Fibroblast of skin of back (primary cell): ENCODE measurements at regions not wholly inside any gene's neighbourhood (a gene's known extent, or its start where the extent isn't known, plus 50 kb on each side); places are given as distances from the start of the nearest gene placed in this dataset.
"Not testable (repeated sequence)": the region's sequence is repeated elsewhere in the genome, so short reads cannot be mapped to it uniquely, and the experiment has no call there.

Experiments
- DNase-seq: peaks from one replicate; pipeline ENCODE4 v3.0.0-alpha.2; 2013

GRCh38 chr7:10643545-10643944, 330.1 kb upstream of the PHF14 start:
- no peak for DNase-seq

- no peak for DNase-seq
Observed at GRCh38 chr7:10644849-10645248, 328.8 kb upstream of the PHF14 start.

GRCh38 chr7:10646194-10646593, 327.5 kb upstream of the PHF14 start:
- no peak for DNase-seq

- DNase-seq: no peak
Observed at GRCh38 chr7:10648289-10648688, 325.4 kb upstream of the PHF14 start.

GRCh38 chr7:10649120-10649519, 324.6 kb upstream of the PHF14 start:
- DNase-seq: not testable (repeated sequence)

GRCh38 chr7:10655031-10655430, 318.6 kb upstream of the PHF14 start:
- DNase-seq: no peak

- DNase-seq: no peak
Observed at GRCh38 chr7:10657201-10657600, 316.5 kb upstream of the PHF14 start.

GRCh38 chr7:10657837-10658236, 315.8 kb upstream of the PHF14 start:
- DNase-seq: no peak

- no peak for DNase-seq
Observed at GRCh38 chr7:10662491-10662890, 311.2 kb upstream of the PHF14 start.

GRCh38 chr7:10662982-10663884, 310.4 kb upstream of the PHF14 start:
- DNase-seq: no peak

- no peak for DNase-seq
Observed at GRCh38 chr7:10672186-10672585, 301.5 kb upstream of the PHF14 start.

GRCh38 chr7:10677211-10677610, 296.5 kb upstream of the PHF14 start:
- DNase-seq: no peak

- DNase-seq: no peak
Observed at GRCh38 chr7:10677668-10678232, 295.9 kb upstream of the PHF14 start.

- no peak for DNase-seq
Observed at GRCh38 chr7:10684606-10685005, 289.1 kb upstream of the PHF14 start.

- no peak for DNase-seq
Observed at GRCh38 chr7:10685040-10685439, 288.6 kb upstream of the PHF14 start.

GRCh38 chr7:10688544-10688943, 285.1 kb upstream of the PHF14 start:
- DNase-seq: no peak

GRCh38 chr7:10696064-10696463, 277.6 kb upstream of the PHF14 start:
- no peak for DNase-seq

GRCh38 chr7:10703059-10703458, 270.6 kb upstream of the PHF14 start:
- no peak for DNase-seq

GRCh38 chr7:10703981-10704380, 269.7 kb upstream of the PHF14 start:
- no peak for DNase-seq

GRCh38 chr7:10704653-10705052, 269.0 kb upstream of the PHF14 start:
- no peak for DNase-seq

- no peak for DNase-seq
Observed at GRCh38 chr7:10706875-10707493, 266.7 kb upstream of the PHF14 start.

GRCh38 chr7:10707519-10707918, 266.2 kb upstream of the PHF14 start:
- no peak for DNase-seq

- DNase-seq: no peak
Observed at GRCh38 chr7:10708447-10708846, 265.2 kb upstream of the PHF14 start.

GRCh38 chr7:10718768-10719167, 254.9 kb upstream of the PHF14 start:
- DNase-seq: no peak
